Activated CD4-positive, alpha-beta T cell treated with anti-CD3 and anti-CD28 coated beads, Interleukin-2, amount 50 U/mL, for 24 hours (primary cell): ENCODE measurements at regions not wholly inside any gene's neighbourhood (a gene's known extent, or its start where the extent isn't known, plus 50 kb on each side); places are given as distances from the start of the nearest gene placed in this dataset.
"Not testable (repeated sequence)": the region's sequence is repeated elsewhere in the genome, so short reads cannot be mapped to it uniquely, and the experiment has no call there.

Experiments
- DNase-seq, 2 donors: peaks; one replicate each; pipeline ENCODE4 v3.0.0-alpha.2; 2020; ENCODE audit warnings: low read depth in 1 of 2, low spot score in 1 of 2

DNA sequence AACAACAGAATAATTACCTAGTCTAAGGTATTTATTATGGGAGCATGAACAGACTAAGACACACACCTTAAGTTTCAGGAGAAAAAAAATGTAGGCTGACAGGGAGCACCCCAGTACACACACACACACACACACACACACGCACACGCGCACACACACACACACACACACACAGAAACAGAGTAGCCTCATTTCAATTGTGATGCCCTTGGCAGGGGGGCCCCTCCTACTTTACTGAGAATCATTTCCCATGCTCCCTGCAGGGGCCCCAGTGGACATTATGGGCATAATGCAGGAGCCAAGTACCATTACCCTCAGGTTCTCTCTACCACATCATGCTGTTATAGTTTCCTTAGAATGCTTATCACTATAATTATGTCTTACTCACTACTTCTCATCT, 104.9 kb downstream of the CDC7 start:
- no peak for DNase-seq

DNA sequence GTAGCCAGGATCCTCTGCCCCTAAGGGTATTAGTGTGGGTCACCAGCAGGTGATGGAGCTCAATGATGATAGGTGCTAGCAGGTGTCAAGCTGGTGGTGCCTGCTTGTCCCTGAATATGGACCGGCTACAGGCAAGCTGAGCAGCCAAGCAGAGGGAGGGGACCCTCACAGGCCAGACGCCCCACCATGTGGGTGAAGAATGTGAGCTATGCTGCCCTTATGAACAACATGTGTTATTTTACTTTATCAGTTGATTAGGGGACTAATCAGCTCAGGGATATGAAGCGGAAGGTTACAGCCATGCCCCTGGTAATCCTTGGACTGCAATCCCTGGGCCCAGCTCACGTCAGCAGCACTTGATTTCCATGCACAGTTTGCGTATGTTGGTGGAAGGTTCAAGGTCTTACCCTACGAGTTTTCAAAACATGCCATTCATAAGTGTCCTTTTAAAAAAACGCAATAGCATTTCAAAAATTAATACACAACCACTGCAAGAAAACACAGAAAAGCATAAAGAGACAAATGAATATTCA, 106.0 kb downstream of the CDC7 start:
- no peak for DNase-seq

DNA sequence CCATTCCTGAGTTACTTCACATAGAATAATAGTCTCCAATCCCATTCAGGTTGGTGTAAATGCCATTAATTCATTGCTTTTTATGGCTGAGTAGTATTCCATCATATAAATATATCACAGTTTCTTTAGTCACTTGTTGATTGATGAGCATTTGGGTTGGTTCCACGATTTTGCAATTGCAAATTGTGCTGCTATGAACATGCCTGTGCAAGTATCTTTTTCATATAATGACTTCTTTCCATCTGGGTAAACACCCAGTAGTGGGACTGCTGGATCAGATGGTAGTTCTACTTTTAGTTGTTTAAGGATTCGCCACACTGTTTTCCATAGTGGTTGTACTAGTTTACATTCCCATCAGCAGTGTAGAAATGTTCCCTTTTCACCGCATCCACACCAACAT, 107.0 kb downstream of the CDC7 start:
- not testable (repeated sequence) for DNase-seq

DNA sequence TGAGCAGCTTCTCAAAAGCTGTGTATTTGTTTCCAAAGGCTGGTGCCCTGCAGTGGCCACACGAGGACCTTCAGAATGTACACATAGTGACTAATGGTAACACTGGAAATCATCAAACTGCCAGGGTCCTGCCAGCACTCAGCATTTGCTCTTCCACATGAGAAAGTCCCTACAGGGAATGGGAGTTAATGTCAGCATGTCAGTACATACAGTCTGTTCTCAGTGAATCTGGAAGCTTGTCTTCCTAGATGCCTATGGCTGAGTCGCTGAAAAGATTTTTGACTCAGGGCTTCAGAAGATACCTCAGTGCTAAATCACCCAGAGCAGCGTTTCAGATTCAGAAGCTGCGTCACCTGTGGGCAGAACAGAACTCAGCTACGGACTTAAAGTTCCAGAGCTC, 108.2 kb downstream of the CDC7 start:
- DNase-seq: no peak

DNA sequence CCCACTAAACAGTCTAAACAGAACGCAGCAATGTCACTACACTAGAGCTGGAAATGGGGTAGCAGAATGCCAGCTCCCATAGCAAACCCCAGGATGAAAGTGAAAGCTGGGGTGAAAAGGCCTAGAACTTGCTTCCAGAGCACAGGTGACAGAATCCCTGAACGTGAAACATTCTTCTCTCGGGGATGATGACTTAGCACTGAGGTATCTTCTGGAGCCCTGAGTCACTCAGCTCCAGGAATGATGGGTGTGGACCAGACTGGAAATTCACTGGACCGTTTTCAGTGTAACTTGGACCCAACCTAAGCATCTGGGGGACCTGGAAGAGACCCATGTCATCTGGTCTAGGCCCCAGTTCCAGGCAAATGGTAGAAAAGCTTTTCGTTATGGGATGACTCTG, 108.9 kb downstream of the CDC7 start:
- no peak for DNase-seq

DNA sequence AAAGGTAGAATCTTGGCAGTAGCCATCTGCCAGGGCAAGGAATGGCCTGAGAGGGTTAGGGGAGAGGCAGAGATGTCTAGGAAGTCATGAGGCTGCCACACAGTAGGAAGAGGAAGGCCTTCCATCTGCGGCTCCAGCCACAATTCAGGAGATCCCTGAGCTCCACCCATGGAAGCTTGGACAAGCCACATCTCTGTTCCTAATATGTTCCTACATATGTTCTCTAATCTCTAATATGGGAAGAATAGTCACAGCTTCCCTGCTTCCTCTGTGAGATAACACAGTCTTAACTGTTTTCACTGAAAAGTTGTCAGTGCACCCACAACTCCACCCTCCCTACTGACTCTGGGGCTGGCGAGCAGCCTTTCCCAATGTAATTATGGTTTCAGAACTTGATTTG, 109.5 kb downstream of the CDC7 start:
- DNase-seq: no peak

DNA sequence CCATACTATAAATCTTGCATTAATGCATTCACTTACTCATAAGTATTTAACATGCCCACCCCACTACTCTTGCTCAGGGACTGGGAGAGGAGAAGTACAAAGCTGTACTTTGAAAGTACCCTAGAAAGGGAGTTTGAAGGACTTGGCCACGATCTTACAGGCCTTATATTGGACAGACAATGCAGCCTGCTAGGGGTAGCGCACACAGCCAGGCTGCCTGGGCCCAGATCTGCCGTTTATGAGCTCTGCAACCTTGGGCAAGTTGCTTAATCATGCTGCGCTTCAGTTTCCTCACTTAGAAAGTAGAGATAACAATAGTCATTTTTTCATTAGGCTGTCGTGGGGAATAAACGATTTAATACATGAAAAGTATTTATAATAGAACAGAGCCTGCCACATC, 110.1 kb downstream of the CDC7 start:
- no peak for DNase-seq

DNA sequence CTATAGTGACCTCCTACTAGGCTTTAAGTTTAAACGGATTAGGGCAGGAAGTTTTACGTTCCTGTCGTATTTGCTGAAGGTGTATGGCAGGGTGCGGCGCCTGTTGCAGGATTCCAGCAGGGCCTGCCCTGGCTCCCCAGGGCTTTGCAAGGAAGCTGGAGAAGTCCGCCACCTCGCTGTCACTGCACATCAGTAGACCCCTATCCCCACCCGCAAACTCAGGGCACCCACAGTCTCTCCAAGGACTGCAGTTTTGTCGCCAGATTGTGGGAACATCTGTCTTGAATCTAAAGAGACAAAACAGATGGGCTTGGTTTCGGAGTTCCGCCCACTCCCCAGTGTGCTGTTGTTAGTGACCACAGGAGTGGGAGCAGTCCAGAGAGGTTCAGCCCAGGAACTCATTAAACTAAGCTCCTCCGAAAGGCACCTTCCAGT, 110.8 kb downstream of the CDC7 start:
- DNase-seq: no peak

DNA sequence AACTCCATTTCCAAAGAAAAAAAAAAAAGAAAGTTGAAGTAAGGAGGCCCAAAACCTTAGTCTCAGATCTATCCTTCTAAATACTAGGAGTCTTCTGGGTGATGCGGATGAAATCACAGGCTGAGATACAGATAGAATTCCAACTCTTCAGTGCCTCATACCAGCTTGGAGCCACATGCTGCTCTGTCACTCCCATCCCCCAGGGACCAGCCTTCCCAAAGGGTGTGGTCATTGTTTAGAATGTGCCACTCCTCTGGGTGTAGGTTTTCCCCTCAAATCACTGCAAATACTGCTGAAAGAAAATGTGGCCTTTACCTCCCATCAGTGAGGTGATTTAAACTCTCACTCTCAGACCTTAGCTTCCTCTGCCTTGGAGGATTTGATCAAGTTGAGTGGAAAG, 112.9 kb downstream of the CDC7 start:
- no peak for DNase-seq

DNA sequence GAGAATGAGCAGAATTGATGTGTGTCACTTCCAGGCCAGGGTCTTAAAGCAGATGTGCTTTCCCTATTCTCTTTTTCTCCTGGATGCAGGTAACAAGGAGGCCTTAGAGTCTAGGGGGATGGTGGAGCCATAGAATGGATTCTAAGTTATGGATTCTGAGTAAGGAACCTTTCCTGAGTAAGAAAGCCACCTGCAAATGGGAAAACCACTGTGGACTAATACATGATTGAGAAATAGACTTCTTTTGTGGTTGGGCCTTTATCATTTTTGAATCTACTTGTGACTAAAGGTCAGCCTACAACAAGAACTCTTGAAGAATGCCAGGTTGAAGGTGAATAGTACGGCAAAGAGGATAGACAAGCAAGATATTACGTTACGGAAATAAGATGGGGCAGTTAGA, 116.1 kb downstream of the CDC7 start:
- DNase-seq: no peak

DNA sequence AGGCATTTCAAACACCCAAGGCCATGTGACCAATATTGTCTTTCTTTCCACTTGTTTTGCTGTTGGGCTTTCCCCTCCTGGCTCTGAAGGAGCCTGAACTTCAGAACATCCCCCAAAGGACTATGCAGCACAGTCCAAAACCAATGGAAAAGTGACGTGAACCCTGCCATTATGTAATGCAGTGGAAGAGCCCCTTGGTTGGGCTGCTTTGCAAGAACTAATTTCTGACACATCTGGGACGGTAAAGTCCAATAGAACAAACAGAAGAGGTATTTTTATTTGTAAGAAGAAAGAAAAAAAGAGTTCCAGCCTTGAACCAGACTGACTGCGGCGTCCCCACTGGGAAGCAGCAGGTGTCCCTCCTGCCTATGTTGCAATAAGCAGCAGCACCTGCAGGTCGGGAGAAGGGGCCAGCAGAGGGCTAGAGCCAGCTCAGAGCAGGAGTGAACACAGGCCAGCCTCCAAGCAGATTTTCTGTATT, 116.7 kb downstream of the CDC7 start:
- DNase-seq: no peak

DNA sequence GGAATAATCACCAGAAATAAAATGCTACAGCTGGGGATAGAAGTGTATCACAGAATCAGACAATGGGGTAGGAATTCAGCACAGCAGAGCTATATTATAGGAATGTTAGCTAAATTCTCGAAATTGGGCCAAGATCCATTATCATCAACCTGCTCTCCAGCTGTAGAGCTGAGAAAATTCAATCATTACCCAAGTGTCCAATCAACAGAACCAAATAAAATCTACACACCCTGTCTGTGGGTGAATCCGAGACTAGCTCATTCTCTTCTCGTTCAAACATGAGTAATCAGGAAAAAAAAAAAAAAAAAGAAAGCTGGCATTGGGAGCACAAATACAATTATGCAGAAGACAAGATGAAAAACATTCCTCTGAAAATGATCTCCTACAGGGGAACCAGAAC, 119.2 kb downstream of the CDC7 start:
- DNase-seq: no peak

DNA sequence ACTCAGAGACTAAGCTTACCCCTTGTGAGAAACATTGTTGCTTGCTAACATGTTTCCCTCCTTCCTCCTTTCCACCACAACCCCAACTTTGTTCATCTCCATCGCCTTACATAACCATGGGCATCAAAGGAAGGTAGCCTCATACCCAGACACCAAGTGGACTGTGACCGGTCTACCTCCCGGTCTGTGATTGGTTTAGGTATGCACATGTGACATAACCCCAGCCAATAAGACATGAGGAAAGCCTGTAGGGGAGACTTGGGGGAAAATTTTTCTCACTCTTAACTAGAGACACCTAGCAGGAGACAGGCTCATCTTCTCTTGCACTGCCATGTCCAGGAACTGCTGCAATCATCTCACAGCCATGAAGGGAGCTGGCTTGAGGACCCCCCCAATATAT, 120.7 kb downstream of the CDC7 start:
- DNase-seq: no peak

DNA sequence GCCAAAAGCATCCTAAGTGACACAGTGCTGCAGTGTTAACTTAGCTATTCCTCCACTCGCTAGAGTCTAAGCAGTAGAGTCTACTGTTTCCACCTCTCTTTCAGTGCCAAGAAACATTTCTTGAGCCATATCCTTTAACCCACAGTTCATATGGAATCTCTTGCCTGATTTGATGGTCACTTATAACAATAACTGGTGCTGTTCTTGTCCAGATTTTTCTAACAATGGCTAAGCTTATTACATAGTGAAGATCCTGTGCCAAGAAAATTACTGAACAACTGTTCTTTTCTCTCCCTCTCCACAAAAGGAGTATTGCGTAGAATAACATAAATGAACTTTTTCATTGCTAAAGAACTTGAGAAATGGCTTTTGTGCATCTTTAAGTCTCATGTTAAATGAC, 121.3 kb downstream of the CDC7 start:
- no peak for DNase-seq

DNA sequence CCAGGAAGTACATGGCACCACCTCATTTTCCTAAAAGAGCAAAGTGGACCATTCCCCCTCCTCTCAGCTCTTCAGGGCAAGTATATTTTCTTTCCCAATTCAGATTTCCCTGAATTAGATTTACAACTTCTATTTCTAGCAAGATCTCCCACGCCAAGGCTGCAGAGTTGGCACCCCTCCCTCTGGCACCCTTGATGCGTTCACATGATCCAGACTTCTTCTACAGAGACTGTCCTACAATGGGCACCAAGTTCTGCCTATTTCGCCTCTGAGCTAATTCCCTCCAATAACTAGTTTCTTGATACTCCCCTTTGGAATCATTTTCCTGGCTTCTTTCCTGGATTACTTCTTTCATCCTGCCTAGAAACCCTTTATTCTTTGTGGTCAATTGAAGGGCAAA, 122.0 kb downstream of the CDC7 start:
- no peak for DNase-seq

DNA sequence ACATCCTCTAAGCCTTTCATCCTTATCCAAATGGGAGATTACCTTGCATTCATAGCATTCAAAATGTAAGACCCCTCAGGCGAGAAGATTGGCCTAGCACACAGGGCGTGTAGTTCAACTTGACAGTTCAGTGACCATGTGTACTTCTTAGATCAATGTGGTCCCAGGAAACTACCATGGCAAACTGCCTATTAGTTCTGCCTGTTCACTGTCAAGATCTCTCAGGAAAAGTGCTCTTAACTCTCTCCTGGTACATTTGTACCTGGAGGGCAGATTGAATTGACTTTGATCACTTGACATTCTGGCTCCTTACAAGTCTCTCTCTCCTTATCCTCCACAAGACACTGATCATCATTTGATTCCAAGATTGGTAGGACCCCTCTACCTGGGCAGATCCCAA, 122.4 kb downstream of the CDC7 start:
- no peak for DNase-seq

DNA sequence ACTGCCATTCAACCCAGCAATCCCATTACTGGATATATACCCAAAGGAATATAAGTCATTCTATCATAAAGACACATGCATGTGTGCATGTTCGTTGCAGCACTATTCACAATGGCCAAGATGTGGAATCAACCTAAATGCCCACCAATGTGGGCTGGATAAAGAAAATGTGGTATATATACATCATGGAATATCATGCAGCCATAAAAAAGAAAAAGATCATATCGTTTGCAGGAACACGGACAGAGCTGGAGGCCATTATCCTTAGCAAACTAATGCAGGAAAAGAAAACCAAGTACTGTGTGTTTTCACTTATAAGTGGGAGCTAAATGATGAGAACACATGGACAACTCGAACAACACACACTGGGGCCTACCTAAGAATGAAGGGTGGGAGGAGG, 123.7 kb downstream of the CDC7 start:
- DNase-seq: no peak
